Osteocyte (in vitro differentiated cells): ENCODE measurements at regions not wholly inside any gene's neighbourhood (a gene's known extent, or its start where the extent isn't known, plus 50 kb on each side); places are given as distances from the start of the nearest gene placed in this dataset.

Experiments used
- DNase-seq: peaks from one replicate; pipeline ENCODE4 v3.0.0; 2021; ENCODE audit warnings: mixed read lengths; ENCODE audit not compliant: unreplicated experiment; ENCODE audit errors: extremely low spot score
- H3K27ac Mint-ChIP-seq: one replicate; pipeline ENCODE4 v1.8.0; 2021; ENCODE audit warnings: mild to moderate bottlenecking, mixed read lengths; ENCODE audit not compliant: unreplicated experiment
- H3K27me3 Mint-ChIP-seq: one replicate; pipeline ENCODE4 v1.8.0; 2021; ENCODE audit warnings: mixed read lengths; ENCODE audit not compliant: unreplicated experiment
- H3K36me3 Mint-ChIP-seq: one replicate; pipeline ENCODE4 v1.8.0; 2021; ENCODE audit warnings: mixed read lengths; ENCODE audit not compliant: unreplicated experiment
- H3K4me1 Mint-ChIP-seq: one replicate; pipeline ENCODE4 v1.8.0; 2021; ENCODE audit warnings: mixed read lengths; ENCODE audit not compliant: unreplicated experiment
- H3K4me3 Mint-ChIP-seq: one replicate; pipeline ENCODE4 v1.8.0; 2021; ENCODE audit warnings: mild to moderate bottlenecking, moderate library complexity, mixed read lengths; ENCODE audit not compliant: unreplicated experiment
- H3K9me3 Mint-ChIP-seq: one replicate; pipeline ENCODE4 v1.8.0; 2021; ENCODE audit warnings: mixed read lengths; ENCODE audit not compliant: unreplicated experiment
- TF ChIP-seq, protein P1 (sequence below): fragments of 200-600 bp; sonication (generic); IDR thresholded peaks from 2 replicates; pipeline ENCODE4 v1.5.0; 2021; ENCODE audit warnings: antibody characterized with exemption, mild to moderate bottlenecking, moderate library complexity

DNA sequence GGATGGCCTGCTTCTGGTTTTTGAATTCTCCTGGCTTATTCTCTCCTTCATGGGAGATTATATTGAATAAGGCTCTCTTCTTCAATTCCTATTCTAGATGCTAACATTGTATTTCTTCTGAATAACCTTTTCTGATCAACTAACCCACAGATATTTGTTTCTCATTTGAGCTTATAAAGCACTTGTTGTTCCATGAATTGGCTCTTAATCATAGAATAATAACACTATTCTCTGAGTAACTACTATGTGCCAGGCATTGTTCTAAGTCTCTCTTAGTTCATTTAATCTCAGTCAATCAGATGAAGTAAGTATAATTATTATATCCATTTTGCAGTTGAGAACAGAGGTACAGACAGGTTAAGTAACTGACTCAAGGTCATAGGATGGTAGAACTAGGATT lies 136.3 kb upstream of the MLIP start:
- no peak overlapping the region for H3K27ac Mint-ChIP-seq
- H3K36me3 Mint-ChIP-seq, result no peaks in the 10 kb centered on the region
- peaks cover 10% of the 10 kb centered on the region for H3K4me1 Mint-ChIP-seq
- peaks cover 4% of the 10 kb centered on the region for H3K9me3 Mint-ChIP-seq
- H3K27me3 Mint-ChIP-seq, result no peaks in the 10 kb centered on the region
- H3K4me3 Mint-ChIP-seq, result no peak overlapping the region
- TF ChIP-seq, protein P1, sequence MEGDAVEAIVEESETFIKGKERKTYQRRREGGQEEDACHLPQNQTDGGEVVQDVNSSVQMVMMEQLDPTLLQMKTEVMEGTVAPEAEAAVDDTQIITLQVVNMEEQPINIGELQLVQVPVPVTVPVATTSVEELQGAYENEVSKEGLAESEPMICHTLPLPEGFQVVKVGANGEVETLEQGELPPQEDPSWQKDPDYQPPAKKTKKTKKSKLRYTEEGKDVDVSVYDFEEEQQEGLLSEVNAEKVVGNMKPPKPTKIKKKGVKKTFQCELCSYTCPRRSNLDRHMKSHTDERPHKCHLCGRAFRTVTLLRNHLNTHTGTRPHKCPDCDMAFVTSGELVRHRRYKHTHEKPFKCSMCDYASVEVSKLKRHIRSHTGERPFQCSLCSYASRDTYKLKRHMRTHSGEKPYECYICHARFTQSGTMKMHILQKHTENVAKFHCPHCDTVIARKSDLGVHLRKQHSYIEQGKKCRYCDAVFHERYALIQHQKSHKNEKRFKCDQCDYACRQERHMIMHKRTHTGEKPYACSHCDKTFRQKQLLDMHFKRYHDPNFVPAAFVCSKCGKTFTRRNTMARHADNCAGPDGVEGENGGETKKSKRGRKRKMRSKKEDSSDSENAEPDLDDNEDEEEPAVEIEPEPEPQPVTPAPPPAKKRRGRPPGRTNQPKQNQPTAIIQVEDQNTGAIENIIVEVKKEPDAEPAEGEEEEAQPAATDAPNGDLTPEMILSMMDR, result no peak
- no peak for DNase-seq

DNA sequence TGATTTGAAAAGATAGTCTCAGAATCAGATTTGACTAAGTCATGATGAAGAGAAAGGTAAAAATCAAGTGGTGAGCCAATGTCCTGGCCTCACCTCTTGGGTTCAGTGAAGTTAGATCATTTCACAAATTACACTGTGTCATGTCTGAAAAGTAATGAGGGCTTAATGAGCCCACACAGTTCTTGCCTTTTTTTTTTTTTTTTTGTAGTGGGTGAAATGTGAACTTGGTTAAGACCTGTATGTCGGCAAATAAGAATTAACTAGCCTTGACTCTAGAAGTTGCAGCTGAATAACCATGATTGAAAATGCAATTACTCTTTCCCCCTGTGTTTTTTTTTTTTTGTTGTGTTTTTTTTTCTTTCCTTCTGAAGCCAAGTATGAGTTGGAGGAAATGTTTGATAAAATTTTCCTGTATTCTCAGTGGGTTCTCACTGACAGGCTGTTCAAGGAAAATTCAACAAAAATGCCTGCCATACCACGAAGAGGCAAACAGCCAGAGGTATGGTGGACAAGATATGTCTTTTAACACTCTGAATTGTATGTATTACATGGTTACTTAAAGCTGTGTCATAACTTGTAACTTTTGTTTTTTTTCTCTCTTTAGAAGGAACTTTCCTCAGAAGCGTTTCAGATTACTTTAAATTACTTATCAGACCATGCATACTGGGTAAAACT lies 135.2 kb upstream of the MLIP start:
- Mint-ChIP-seq H3K36me3 (no peaks in the 10 kb centered on the region), H3K27ac (no peak overlapping the region), H3K9me3 (peaks cover 4% of the 10 kb centered on the region), H3K4me1 (peaks cover 10% of the 10 kb centered on the region), H3K4me3 (no peak overlapping the region), H3K27me3 (no peaks in the 10 kb centered on the region)
- TF ChIP-seq, protein P1, result no peak
- no peak for DNase-seq

DNA sequence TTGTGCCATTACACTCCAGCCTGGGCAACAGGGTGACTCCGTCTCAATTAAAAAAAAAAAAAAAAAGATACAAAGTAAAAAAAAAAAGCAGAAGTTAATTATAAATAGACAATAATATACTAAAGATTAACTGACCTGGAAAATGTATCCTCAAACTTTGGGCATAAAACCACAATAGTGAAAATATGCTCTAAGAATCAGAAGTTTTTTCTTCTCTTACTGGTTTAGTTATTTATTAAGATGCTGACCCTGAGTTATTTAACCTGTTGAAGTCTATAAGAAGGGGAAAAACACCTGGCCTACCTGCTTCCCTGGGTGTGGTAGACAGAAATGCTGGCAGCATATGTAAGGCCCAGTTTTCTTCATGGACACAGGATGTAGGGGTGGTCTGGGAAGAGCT lies 133.7 kb upstream of the MLIP start:
- TF ChIP-seq, protein P1, result no peak
- Mint-ChIP-seq H3K4me1 (peaks cover 10% of the 10 kb centered on the region), H3K27ac (no peak overlapping the region), H3K4me3 (no peak overlapping the region), H3K27me3 (no peaks in the 10 kb centered on the region), H3K36me3 (no peaks in the 10 kb centered on the region), H3K9me3 (peaks cover 4% of the 10 kb centered on the region)
- no peak for DNase-seq

DNA sequence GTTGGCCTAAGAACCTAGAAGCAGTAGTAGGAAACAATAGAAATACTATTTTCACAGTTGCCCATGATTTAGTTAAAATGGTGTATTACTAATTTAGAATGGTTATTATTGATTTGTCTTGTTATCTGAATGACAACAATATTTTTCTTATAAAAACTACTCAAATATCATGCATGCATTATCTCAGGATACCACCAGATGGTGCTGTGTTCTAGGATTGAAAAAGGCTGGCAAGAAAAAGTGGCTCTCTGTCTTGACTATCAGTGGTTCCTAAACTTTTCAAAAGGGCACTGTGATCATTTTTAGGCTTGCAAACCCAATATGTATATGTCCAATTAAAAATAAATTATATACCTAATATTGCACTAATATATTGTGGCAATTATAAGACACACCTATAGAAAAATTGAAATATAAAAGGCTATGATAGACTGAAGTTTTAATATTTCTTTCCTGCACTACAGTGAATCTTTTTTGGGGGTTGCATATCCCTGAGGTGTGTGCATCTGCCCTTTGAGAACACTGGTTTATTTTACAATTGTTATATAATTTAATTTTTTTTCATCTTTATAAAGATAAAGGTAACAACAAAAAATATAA lies 131.7 kb upstream of the MLIP start:
- H3K4me3 Mint-ChIP-seq, result no peak overlapping the region
- H3K27me3 Mint-ChIP-seq, result no peaks in the 10 kb centered on the region
- TF ChIP-seq, protein P1, result peak; percentile 86
- H3K9me3 Mint-ChIP-seq, result peaks cover 3% of the 10 kb centered on the region
- DNase-seq, result no peak
- peaks cover 19% of the 10 kb centered on the region for H3K4me1 Mint-ChIP-seq
- H3K27ac Mint-ChIP-seq, result no peak overlapping the region
- no peaks in the 10 kb centered on the region for H3K36me3 Mint-ChIP-seq

DNA sequence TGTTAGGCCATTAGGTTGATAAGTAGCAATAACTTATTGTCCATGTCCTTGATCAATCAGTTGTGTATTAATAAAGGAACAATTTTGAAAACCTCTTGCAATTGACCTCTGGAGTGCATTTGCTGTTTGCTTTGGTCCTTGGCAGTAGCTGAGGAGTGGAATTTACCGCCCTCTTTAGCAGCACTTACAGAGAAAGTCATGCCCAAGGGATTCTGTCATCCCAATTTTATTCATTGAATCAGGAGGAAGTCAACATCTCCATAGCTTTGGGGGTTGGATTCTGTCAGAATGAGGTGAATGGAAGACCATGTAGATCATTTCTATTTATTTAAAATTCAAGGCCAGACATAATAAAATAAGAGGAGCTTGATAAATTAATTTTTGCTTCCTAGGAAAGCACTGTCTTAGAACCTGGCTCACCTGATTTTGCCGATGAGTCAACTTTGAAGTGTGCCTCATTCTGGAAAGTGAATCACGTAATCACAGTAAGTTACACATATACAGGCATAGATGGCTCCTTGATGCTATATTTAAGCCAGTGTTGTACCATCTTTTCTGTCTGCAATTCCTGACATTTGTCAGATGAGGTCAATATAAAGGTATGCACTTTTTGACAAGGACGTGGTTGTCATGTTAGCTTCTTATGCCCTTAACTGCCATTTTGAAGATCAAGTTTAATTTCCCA lies 128.7 kb upstream of the MLIP start:
- no peak for DNase-seq
- Mint-ChIP-seq H3K4me3 (no peak overlapping the region), H3K27ac (no peak overlapping the region), H3K27me3 (no peaks in the 10 kb centered on the region), H3K36me3 (no peaks in the 10 kb centered on the region), H3K4me1 (peaks cover 34% of the 10 kb centered on the region), H3K9me3 (no peaks in the 10 kb centered on the region)
- TF ChIP-seq, protein P1, result no peak
